Heart left ventricle (tissue), 13 donors: ENCODE measurements at regions not wholly inside any gene's neighbourhood (a gene's known extent, or its start where the extent isn't known, plus 50 kb on each side); places are given as distances from the start of the nearest gene placed in this dataset.

Source experiments
- CTCF ChIP-seq, 12 donors: fragments of 200-600 bp; sonication (generic) in 4 of 12; IDR thresholded peaks; one replicate each; pipeline versions ENCODE4 v1.5.0 to v1.8.0; 2018 to 2022; ENCODE audit warnings: antibody characterized with exemption in 12 of 12, mild to moderate bottlenecking in 5 of 12
- POLR2A ChIP-seq, 2 donors: fragments of 450-650 bp; IDR thresholded peaks; one replicate each; pipeline ENCODE4 v1.6.1; 2017; ENCODE audit warnings: antibody characterized with exemption in 2 of 2, mild to moderate bottlenecking in 2 of 2, moderate library complexity in 2 of 2
- donor health status: ischemic (EF 13 %, LVEDD 7.1; RV severe dilation, severe dysfunction).
- donor health status: DM: no; HTN: yes; CAD: no.
- donor health status: DM: no; HTN: no; CAD: no.
- donor health status: ischemic (EF 25% LVEDD 6.9; RV normal size, moderate dysfunction).
- donor health status: ischemic (EF 25% LVEDD 5.7; RV mildly dilated, moderate dysfunction).
- donor health status: ischemic (EF 35%, LVEDD 5.7; RV mildly dilated, moderate dysfunction).
- donor health status: nonischemic (EF 11% LVEDD 7.7; RV severe dilation, severe dysfunction).
- donor health status: DM: yes; HTN: yes; CAD: no.
- donor health status: PGD.
- donor health status: ischemic (EF 29% LVEDD 5.4; RV normal size, mild dysfunction).
- donor health status: nonischemic (EF 23%, LVEDD 6.1; RV moderate dilation, normal function).

- TF ChIP-seq CTCF (IDR thresholded peaks at IDR 0.05) (no peak), POLR2A (IDR thresholded peaks at IDR 0.05) (no peak)
These were observed 192.8 kb upstream of the WSCD1 start for GRCh38 chr17:5877366-5877765.
